H9 (cell line): ENCODE measurements at regions not wholly inside any gene's neighbourhood (a gene's known extent, or its start where the extent isn't known, plus 50 kb on each side); places are given as distances from the start of the nearest gene placed in this dataset.

Experiments used
- DNase-seq: peaks from one replicate; pipeline ENCODE4 v3.0.0-alpha.2; 2017
- H2AFZ ChIP-seq: one replicate; pipeline ENCODE4 v1.6.1; 2013; ENCODE audit warnings: mild to moderate bottlenecking, low read length, control low read depth, moderate library complexity
- H2AK5ac ChIP-seq: 2 replicates; pipeline ENCODE4 v1.6.1; 2013; ENCODE audit warnings: low read length, control low read depth, mixed read lengths; ENCODE audit not compliant: insufficient read length
- H2BK120ac ChIP-seq: one replicate; pipeline ENCODE4 v1.6.1; 2013; ENCODE audit warnings: low read depth, mild to moderate bottlenecking, low read length, control low read depth, inconsistent platforms; ENCODE audit not compliant: poor library complexity, severe bottlenecking
- H2BK12ac ChIP-seq: 2 replicates; pipeline ENCODE4 v1.6.1; 2013; ENCODE audit warnings: low read length, control low read depth, mixed read lengths, low read depth; ENCODE audit not compliant: insufficient read length
- H2BK15ac ChIP-seq: 2 replicates; pipeline ENCODE4 v1.6.1; 2013; ENCODE audit warnings: low read depth, low read length, control low read depth
- H2BK20ac ChIP-seq: one replicate; pipeline ENCODE4 v1.6.1; 2013; ENCODE audit warnings: low read depth, mild to moderate bottlenecking, low read length, control low read depth, inconsistent platforms; ENCODE audit not compliant: poor library complexity, severe bottlenecking
- H2BK5ac ChIP-seq: 2 replicates; pipeline ENCODE4 v1.6.1; 2013; ENCODE audit warnings: low read length, control low read depth, mixed read lengths; ENCODE audit not compliant: insufficient read length
- H3K14ac ChIP-seq: 2 replicates; pipeline ENCODE4 v1.6.1; 2013; ENCODE audit warnings: low read length, control low read depth; ENCODE audit not compliant: insufficient read depth
- H3K18ac ChIP-seq: 2 replicates; pipeline ENCODE4 v1.6.1; 2013; ENCODE audit warnings: low read depth, mild to moderate bottlenecking, mixed read lengths, low read length, control low read depth; ENCODE audit not compliant: insufficient read length
- H3K23ac ChIP-seq: 2 replicates; pipeline ENCODE4 v1.6.1; 2013; ENCODE audit warnings: low read length, control low read depth, mixed read lengths, low read depth; ENCODE audit not compliant: insufficient read length
- H3K23me2 ChIP-seq: 2 replicates; pipeline ENCODE4 v1.6.1; 2013; ENCODE audit warnings: low read depth, mild to moderate bottlenecking, mixed read lengths, low read length, control low read depth; ENCODE audit not compliant: insufficient read length, poor library complexity, severe bottlenecking
- H3K27ac ChIP-seq: 2 replicates; pipeline ENCODE4 v1.5.1; 2013; ENCODE audit warnings: low read length, control low read depth, mixed read lengths, low read depth; ENCODE audit not compliant: insufficient read length
- H3K27me3 ChIP-seq: 2 replicates; pipeline ENCODE4 v1.6.1; 2013; ENCODE audit warnings: low read length, control low read depth, inconsistent platforms; ENCODE audit not compliant: insufficient read depth
- H3K4ac ChIP-seq: 2 replicates; pipeline ENCODE4 v1.6.1; 2013; ENCODE audit warnings: low read depth, mild to moderate bottlenecking, control low read depth, inconsistent platforms, low read length, moderate library complexity
- H3K4me1 ChIP-seq: 2 replicates; pipeline ENCODE4 v1.6.1; 2013; ENCODE audit warnings: low read length, control low read depth, inconsistent platforms; ENCODE audit not compliant: insufficient read depth
- H3K4me2 ChIP-seq: 2 replicates; pipeline ENCODE4 v1.6.1; 2013; ENCODE audit warnings: low read length, control low read depth, mixed read lengths; ENCODE audit not compliant: insufficient read length, insufficient read depth
- H3K56ac ChIP-seq: 2 replicates; pipeline ENCODE4 v1.6.1; 2013; ENCODE audit warnings: low read depth, mild to moderate bottlenecking, mixed read lengths, low read length, control low read depth; ENCODE audit not compliant: insufficient read length
- H3K79me1 ChIP-seq: 2 replicates; pipeline ENCODE4 v1.6.1; 2013; ENCODE audit warnings: low read depth, mild to moderate bottlenecking, moderate library complexity, low read length, control low read depth, inconsistent platforms; ENCODE audit not compliant: insufficient read depth, poor library complexity, severe bottlenecking
- H3K79me2 ChIP-seq: 2 replicates; pipeline ENCODE4 v1.6.1; 2013; ENCODE audit warnings: low read length, control low read depth, inconsistent platforms; ENCODE audit not compliant: insufficient read depth
- H3K9ac ChIP-seq: 2 replicates; pipeline ENCODE4 v1.6.1; 2013; ENCODE audit warnings: low read length, control low read depth, mixed read lengths; ENCODE audit not compliant: insufficient read length; ENCODE audit errors: extremely low read depth
- H3K9me3 ChIP-seq: one replicate; pipeline ENCODE4 v1.6.1; 2013; ENCODE audit warnings: low read depth, low read length, inconsistent platforms; ENCODE audit not compliant: control insufficient read depth
- H3T11ph ChIP-seq: one replicate; pipeline ENCODE4 v1.6.1; 2013; ENCODE audit warnings: mild to moderate bottlenecking, low read length, control low read depth, inconsistent platforms
- H4K20me1 ChIP-seq: one replicate; pipeline ENCODE4 v1.6.1; 2013; ENCODE audit not compliant: control insufficient read depth, insufficient read length, insufficient read depth
- H4K5ac ChIP-seq: 2 replicates; pipeline ENCODE4 v1.6.1; 2013; ENCODE audit warnings: low read depth, mild to moderate bottlenecking, mixed read lengths, low read length, control low read depth; ENCODE audit not compliant: insufficient read length
- H4K8ac ChIP-seq: replicated peaks from 2 replicates; pipeline ENCODE4 v1.6.1; 2013; ENCODE audit warnings: low read length, control low read depth, mixed read lengths, low read depth; ENCODE audit not compliant: insufficient read length
- H4K91ac ChIP-seq: 2 replicates; pipeline ENCODE4 v1.6.1; 2013; ENCODE audit warnings: low read depth, mild to moderate bottlenecking, moderate library complexity, mixed read lengths, low read length, control low read depth; ENCODE audit not compliant: insufficient read length
- H3K27ac Mint-ChIP-seq, 3 experiments: 2 replicates in 2 of 3; 3 replicates in 1 of 3; pipeline ENCODE4 v1.8.0; 2020 to 2021; ENCODE audit warnings: mixed read lengths in 3 of 3, mild to moderate bottlenecking in 1 of 3, moderate library complexity in 1 of 3
- H3K27me3 Mint-ChIP-seq: 2 replicates; pipeline ENCODE4 v1.8.0; 2021; ENCODE audit warnings: low read depth, mild to moderate bottlenecking, moderate library complexity, mixed read lengths
- H3K36me3 Mint-ChIP-seq, 3 experiments: 2 replicates in 2 of 3; 3 replicates in 1 of 3; pipeline ENCODE4 v1.8.0; 2020 to 2021; ENCODE audit warnings: low read depth in 3 of 3, mixed read lengths in 3 of 3; ENCODE audit not compliant: insufficient read depth in 1 of 3
- H3K4me1 Mint-ChIP-seq, 2 experiments: 2 replicates each; pipeline ENCODE4 v1.8.0; 2020; ENCODE audit warnings: mixed read lengths in 2 of 2
- H3K4me3 Mint-ChIP-seq, 2 experiments: 2 replicates in 1 of 2; 3 replicates in 1 of 2; pipeline ENCODE4 v1.8.0; 2020 to 2021; ENCODE audit warnings: mild to moderate bottlenecking in 2 of 2, mixed read lengths in 2 of 2, moderate library complexity in 1 of 2
- H3K9me3 Mint-ChIP-seq, 2 experiments: 2 replicates in 1 of 2; 3 replicates in 1 of 2; pipeline ENCODE4 v1.8.0; 2020; ENCODE audit warnings: mild to moderate bottlenecking in 2 of 2, mixed read lengths in 2 of 2, moderate library complexity in 1 of 2
- WGBS: extraction: QIAGEN DNeasy Blood & Tissue Kit; methylation state at CpG from one replicate; pipeline ENCODE4 v1.1.7; 2013; ENCODE audit warnings: missing lambda C conversion rate, low lambda C conversion rate, mixed read lengths; ENCODE audit not compliant: insufficient read length; ENCODE audit errors: extremely low coverage; 5-methylcytosine and 5-hydroxymethylcytosine counted together
- TF ChIP-seq, protein P1 (sequence below): fragments of 200-600 bp; sonication (generic); conservative IDR thresholded peaks from 3 replicates; pipeline ENCODE4 v1.8.0; 2021; ENCODE audit warnings: antibody characterized with exemption, mild to moderate bottlenecking

DNA sequence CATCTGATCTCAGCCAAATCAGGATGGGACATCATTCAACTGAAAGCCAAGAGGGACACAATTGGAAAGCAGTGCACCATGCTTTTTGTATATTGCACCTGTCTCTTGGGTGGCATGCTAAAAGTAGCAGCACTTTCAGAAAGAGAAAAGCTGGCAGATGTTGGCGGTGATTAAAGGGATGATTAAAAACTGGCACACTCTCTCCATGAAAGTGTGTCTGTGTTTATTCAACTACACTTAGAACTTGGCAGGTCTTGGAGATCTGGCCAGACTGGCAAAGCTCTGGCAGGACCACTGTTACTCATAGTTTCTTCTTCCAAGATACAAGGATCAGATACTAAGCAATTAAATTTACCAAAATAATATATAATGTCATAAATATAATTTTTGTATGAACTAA lies 112.9 kb upstream of the ELAVL2 start:
- Histone ChIP-seq H3K79me1 (no peaks in the 10 kb centered on the region), H2BK15ac (no peak overlapping the region), H2BK20ac (no peak overlapping the region), H3K14ac (no peak overlapping the region), H3K9me3 (no peaks in the 10 kb centered on the region), H3K27me3 (no peaks in the 10 kb centered on the region), H2BK120ac (no peak overlapping the region), H2AFZ (no peak overlapping the region), H3K79me2 (no peaks in the 10 kb centered on the region), H4K91ac (no peak overlapping the region), H2BK5ac (no peak overlapping the region), H4K8ac (no peak overlapping the region), H3K27ac (no peak overlapping the region), H3K9ac (no peak overlapping the region), H3K4me2 (no peak overlapping the region), H4K5ac (no peak overlapping the region), H3K4ac (no peak overlapping the region), H4K20me1 (no peaks in the 10 kb centered on the region), H3K18ac (no peak overlapping the region), H2AK5ac (no peak overlapping the region), H3K4me1 (no peaks in the 10 kb centered on the region), H2BK12ac (no peak overlapping the region), H3T11ph (no peak overlapping the region), H3K56ac (no peak overlapping the region), H3K23me2 (no peaks in the 10 kb centered on the region), H3K23ac (no peak overlapping the region)
- TF ChIP-seq, protein P1, sequence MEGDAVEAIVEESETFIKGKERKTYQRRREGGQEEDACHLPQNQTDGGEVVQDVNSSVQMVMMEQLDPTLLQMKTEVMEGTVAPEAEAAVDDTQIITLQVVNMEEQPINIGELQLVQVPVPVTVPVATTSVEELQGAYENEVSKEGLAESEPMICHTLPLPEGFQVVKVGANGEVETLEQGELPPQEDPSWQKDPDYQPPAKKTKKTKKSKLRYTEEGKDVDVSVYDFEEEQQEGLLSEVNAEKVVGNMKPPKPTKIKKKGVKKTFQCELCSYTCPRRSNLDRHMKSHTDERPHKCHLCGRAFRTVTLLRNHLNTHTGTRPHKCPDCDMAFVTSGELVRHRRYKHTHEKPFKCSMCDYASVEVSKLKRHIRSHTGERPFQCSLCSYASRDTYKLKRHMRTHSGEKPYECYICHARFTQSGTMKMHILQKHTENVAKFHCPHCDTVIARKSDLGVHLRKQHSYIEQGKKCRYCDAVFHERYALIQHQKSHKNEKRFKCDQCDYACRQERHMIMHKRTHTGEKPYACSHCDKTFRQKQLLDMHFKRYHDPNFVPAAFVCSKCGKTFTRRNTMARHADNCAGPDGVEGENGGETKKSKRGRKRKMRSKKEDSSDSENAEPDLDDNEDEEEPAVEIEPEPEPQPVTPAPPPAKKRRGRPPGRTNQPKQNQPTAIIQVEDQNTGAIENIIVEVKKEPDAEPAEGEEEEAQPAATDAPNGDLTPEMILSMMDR, result no peak
- Mint-ChIP-seq H3K9me3 (peaks cover 5 to 6% of the 10 kb centered on the region in 2 experiments; a peak in 4 of 5 replicates), H3K4me1 (peaks cover 7% of the 10 kb centered on the region in 2 experiments), H3K36me3 (peaks cover 2 to 17% (median 10%) of the 10 kb centered on the region in 3 experiments), H3K4me3 (no peak overlapping the region), H3K27ac (no peak overlapping the region), H3K27me3 (no peaks in the 10 kb centered on the region)
- no peak for DNase-seq
- no CpG with 5 or more reads among the region's 1 CpG for WGBS
